ENCODE measurements at regions not wholly inside any gene's neighbourhood (a gene's known extent, or its start where the extent isn't known, plus 50 kb on each side); places are given as distances from the start of the nearest gene placed in this dataset.
"Not testable (repeated sequence)": the region's sequence is repeated elsewhere in the genome, so short reads cannot be mapped to it uniquely, and the experiment has no call there.

- not testable (repeated sequence) for DNase-seq (ENCODE audit: low read depth in 2 of 2)
Measured at GRCh38 chr4:131738991-131739390, 1410.1 kb upstream of the PCDH10 start.

GRCh38 chr4:131741836-131742235, 1407.3 kb upstream of the PCDH10 start:
- not testable (repeated sequence) for DNase-seq (ENCODE audit: low read depth in 2 of 2)

GRCh38 chr4:131742536-131743205, 1406.4 kb upstream of the PCDH10 start:
- DNase-seq (ENCODE audit: low read depth in 2 of 2), result not testable (repeated sequence)

GRCh38 chr4:131743348-131743747, 1405.7 kb upstream of the PCDH10 start:
- not testable (repeated sequence) for DNase-seq (ENCODE audit: low read depth in 2 of 2)

GRCh38 chr4:131747203-131747602, 1401.9 kb upstream of the PCDH10 start:
- DNase-seq (ENCODE audit: low read depth in 2 of 2), result not testable (repeated sequence)

GRCh38 chr4:131749224-131749623, 1399.9 kb upstream of the PCDH10 start:
- not testable (repeated sequence) for DNase-seq (ENCODE audit: low read depth in 2 of 2)

GRCh38 chr4:131750006-131750405, 1399.1 kb upstream of the PCDH10 start:
- DNase-seq (ENCODE audit: low read depth in 2 of 2), result peak in 1 of 2 donors; percentile 8

GRCh38 chr4:131750469-131750868, 1398.6 kb upstream of the PCDH10 start:
- not testable (repeated sequence) for DNase-seq (ENCODE audit: low read depth in 2 of 2)

GRCh38 chr4:131762234-131762633, 1386.9 kb upstream of the PCDH10 start:
- not testable (repeated sequence) for DNase-seq (ENCODE audit: low read depth in 2 of 2)

- no peak for DNase-seq (ENCODE audit: low read depth in 2 of 2)
Measured at GRCh38 chr4:131764730-131765129, 1384.4 kb upstream of the PCDH10 start.

GRCh38 chr4:131774382-131774781, 1374.7 kb upstream of the PCDH10 start:
- DNase-seq (ENCODE audit: low read depth in 2 of 2), result peak in 1 of 2 donors; percentile 18

GRCh38 chr4:131810565-131810964, 1338.5 kb upstream of the PCDH10 start:
- DNase-seq (ENCODE audit: low read depth in 2 of 2), result not testable (repeated sequence)

All from lung microvascular endothelial cell (primary cell).